Stomach (tissue), 8 donors: ENCODE measurements at regions not wholly inside any gene's neighbourhood (a gene's known extent, or its start where the extent isn't known, plus 50 kb on each side); places are given as distances from the start of the nearest gene placed in this dataset.

Experiments used
- DNase-seq, 2 donors: peaks; one replicate each; pipeline versions ENCODE4 v3.0.0 to v3.0.0-alpha.2; 2013 to 2019
- H3K27ac ChIP-seq, 5 donors: fragments of 200-600 bp in 4 of 5; sonication (generic) in 4 of 5; one replicate each; pipeline ENCODE4 v1.5.1; 2013 to 2019; ENCODE audit warnings: mild to moderate bottlenecking in 1 of 5, moderate library complexity in 1 of 5
- H3K27me3 ChIP-seq, 3 donors: fragments of 200-600 bp; sonication (generic); one replicate each; pipeline ENCODE4 v1.5.1; 2017 to 2019; ENCODE audit warnings: mixed run types in 1 of 3
- H3K36me3 ChIP-seq, 4 donors: fragments of 200-600 bp; sonication (generic); 1 replicate in 3 of 4; 2 replicates in 1 of 4; pipeline ENCODE4 v1.5.1; 2016 to 2019
- H3K4me1 ChIP-seq, 4 donors: fragments of 200-600 bp; sonication (generic); one replicate each; pipeline ENCODE4 v1.5.1; 2016 to 2019
- H3K4me3 ChIP-seq, 4 donors: fragments of 200-600 bp; sonication (generic) in 3 of 4; one replicate each; pipeline ENCODE4 v1.5.1; 2016 to 2019; ENCODE audit warnings: mild to moderate bottlenecking in 1 of 4
- H3K9me3 ChIP-seq, 4 donors: fragments of 200-600 bp; sonication (generic); one replicate each; pipeline ENCODE4 v1.5.1; 2016 to 2019
- CTCF ChIP-seq, 7 experiments: fragments of 450-650 bp in 4 of 7; fragments of 200-600 bp in 3 of 7; sonication (generic) in 3 of 7; IDR thresholded peaks; one replicate each; pipeline ENCODE4 v1.5.1; 2016 to 2019; ENCODE audit warnings: antibody characterized with exemption in 7 of 7, control low read depth in 2 of 7, mild to moderate bottlenecking in 1 of 7
- EP300 ChIP-seq: sonication (generic); formaldehyde crosslinking; IDR thresholded peaks from one replicate; pipeline ENCODE4 v1.6.1; 2017; ENCODE audit warnings: antibody characterized with exemption
- POLR2A ChIP-seq, 4 donors: fragments of 450-650 bp; IDR thresholded peaks; one replicate each; pipeline ENCODE4 v1.6.1; 2016; ENCODE audit warnings: antibody characterized with exemption in 4 of 4, control low read depth in 2 of 4, mild to moderate bottlenecking in 1 of 4, moderate library complexity in 1 of 4
- POLR2AphosphoS5 ChIP-seq, 3 donors: sonication (generic); formaldehyde crosslinking; IDR thresholded peaks; one replicate each; pipeline ENCODE4 v1.6.1; 2016; ENCODE audit warnings: antibody characterized with exemption in 3 of 3
- WGBS, 5 donors: extraction: QIAGEN DNeasy Blood & Tissue Kit in 3 of 5; methylation state at CpG; one replicate each; pipeline versions ENCODE4 v1.1.5 to v1.1.7; 2013 to 2018; 5-methylcytosine and 5-hydroxymethylcytosine counted together
- intact Hi-C: fragments of 100-400 bp; cut with DNase I; formaldehyde crosslinking; loops from one replicate; pipeline ENCODE4 v1.15.1; 2023; ENCODE audit warnings: low total_unique reads
- donor health status: healthy with polysubstance abuse.
- donor health status: Bipolar disorder and iron deficiency.
- donor health status: healthy.

GRCh38 chr7:49563693-49564378 is 209.6 kb upstream of the VWC2 start:
- TF ChIP-seq POLR2AphosphoS5 (IDR thresholded peaks at IDR 0.05) (no peak), CTCF (IDR thresholded peaks at IDR 0.05) (no peak), EP300 (no peak), POLR2A (IDR thresholded peaks at IDR 0.05) (no peak)
- Histone ChIP-seq H3K27me3 (no peaks in the 10 kb centered on the region), H3K36me3 (no peaks in the 10 kb centered on the region), H3K27ac (no peak overlapping the region), H3K4me3 (no peak overlapping the region), H3K4me1 (no peaks in the 10 kb centered on the region), H3K9me3 (peaks cover 0 to 42% (median 20%) of the 10 kb centered on the region in 4 donors)
- DNase-seq, result no peak
- 50 to 83% (median 71%) methylated on average over 2 to 8 of the region's 8 CpGs for WGBS, 5 donors
- intact Hi-C loops, result no loop called here

GRCh38 chr7:49564379-49564714 is 209.1 kb upstream of the VWC2 start:
- Histone ChIP-seq H3K27me3 (no peaks in the 10 kb centered on the region), H3K4me1 (no peaks in the 10 kb centered on the region), H3K9me3 (peaks cover 0 to 45% (median 23%) of the 10 kb centered on the region in 4 donors), H3K27ac (no peak overlapping the region), H3K36me3 (no peaks in the 10 kb centered on the region), H3K4me3 (no peak overlapping the region)
- TF ChIP-seq EP300 (no peak), CTCF (IDR thresholded peaks at IDR 0.05) (no peak), POLR2A (IDR thresholded peaks at IDR 0.05) (no peak), POLR2AphosphoS5 (IDR thresholded peaks at IDR 0.05) (no peak)
- 91 to 95% (median 94%) methylated on average over 2 of the region's 2 CpGs for whole genome bisulfite sequencing, 5 donors
- no peak for DNase-seq
- intact Hi-C loops, result no loop called here

DNA sequence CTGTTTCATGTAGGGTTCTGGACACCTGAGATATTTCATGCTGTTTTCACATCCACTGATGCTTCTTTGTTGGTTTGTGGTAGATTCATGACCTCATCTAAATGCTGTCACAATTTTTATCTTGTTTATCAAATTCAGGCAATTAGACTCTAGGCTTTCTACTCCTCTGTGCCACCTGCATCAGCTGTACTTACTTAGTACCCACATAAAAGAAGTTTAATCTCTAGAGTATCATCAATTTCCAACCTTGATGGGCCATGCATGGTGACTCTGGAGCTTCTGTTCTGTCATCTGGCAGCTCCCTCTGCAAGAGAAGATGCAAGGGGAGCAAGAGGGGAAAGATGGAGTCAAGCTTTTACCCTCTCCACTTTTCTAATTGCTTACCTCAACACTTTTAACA is 195.9 kb upstream of the VWC2 start:
- Histone ChIP-seq H3K4me3 (no peak overlapping the region), H3K36me3 (no peaks in the 10 kb centered on the region), H3K27me3 (peaks cover 0 to 8% (median 0%) of the 10 kb centered on the region in 3 donors), H3K9me3 (peaks cover 0 to 17% (median 0%) of the 10 kb centered on the region in 4 donors), H3K27ac (no peak overlapping the region), H3K4me1 (no peaks in the 10 kb centered on the region)
- TF ChIP-seq CTCF (IDR thresholded peaks at IDR 0.05) (no peak), POLR2A (IDR thresholded peaks at IDR 0.05) (no peak), POLR2AphosphoS5 (IDR thresholded peaks at IDR 0.05) (no peak), EP300 (no peak)
- no peak for DNase-seq
- intact Hi-C loops, result no loop called here

DNA sequence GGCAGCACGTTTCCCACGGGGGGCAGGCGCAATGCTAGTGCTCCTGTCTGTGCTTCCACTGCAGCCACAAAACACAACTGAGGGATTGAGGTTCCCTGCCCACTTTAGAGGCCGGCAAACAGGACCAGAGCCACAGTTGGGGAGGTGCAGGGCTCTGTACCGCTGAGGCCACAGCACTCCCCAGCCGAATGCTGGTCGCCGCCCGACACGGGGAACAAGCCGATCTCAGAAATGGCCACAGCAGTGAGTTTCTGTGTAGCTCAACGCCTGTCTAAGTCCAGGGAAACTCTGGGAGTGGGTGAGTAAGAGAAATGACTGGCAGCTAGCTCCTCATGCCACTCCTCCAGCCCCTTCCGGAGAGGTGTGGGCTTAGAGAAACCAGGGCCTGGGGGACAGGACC is 194.0 kb upstream of the VWC2 start:
- no peak overlapping the region for H3K27ac ChIP-seq
- peaks cover 0 to 22% (median 0%) of the 10 kb centered on the region in 4 donors for H3K9me3 ChIP-seq
- WGBS, 5 donors, result 65 to 87% (median 85%) methylated on average over 5 to 13 of the region's 13 CpGs
- no peaks in the 10 kb centered on the region for H3K4me1 ChIP-seq
- H3K4me3 ChIP-seq, result no peak overlapping the region
- TF ChIP-seq POLR2AphosphoS5 (IDR thresholded peaks at IDR 0.05), result no peak
- no peak for TF ChIP-seq CTCF (IDR thresholded peaks at IDR 0.05)
- TF ChIP-seq POLR2A (IDR thresholded peaks at IDR 0.05), result no peak
- no peak for TF ChIP-seq EP300
- H3K36me3 ChIP-seq, result no peaks in the 10 kb centered on the region
- peaks cover 0 to 8% (median 0%) of the 10 kb centered on the region in 3 donors for H3K27me3 ChIP-seq
- intact Hi-C loops, result no loop called here
- no peak for DNase-seq
